ENCODE measurements at regions not wholly inside any gene's neighbourhood (a gene's known extent, or its start where the extent isn't known, plus 50 kb on each side); places are given as distances from the start of the nearest gene placed in this dataset.

DNA sequence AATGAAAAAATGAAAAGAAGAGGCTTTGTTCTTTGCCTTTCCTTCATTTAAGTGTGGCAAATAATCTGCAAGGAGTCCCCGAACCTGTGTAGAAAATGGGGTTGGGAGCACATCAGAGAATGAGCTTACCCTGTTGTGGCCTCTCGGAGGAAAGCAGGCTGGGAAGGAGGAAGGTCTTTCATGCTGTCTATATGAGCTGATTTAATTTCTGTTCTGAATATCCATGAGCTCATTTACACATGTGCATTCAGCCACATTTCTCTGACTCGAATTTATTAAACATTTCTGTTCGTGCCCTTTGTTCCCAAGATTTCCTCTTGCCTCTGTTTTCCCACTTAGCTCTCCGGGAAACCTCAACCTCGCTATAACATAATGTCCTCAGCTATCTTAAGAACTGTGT is 584.4 kb upstream of the CDH4 start (continued):
- TF ChIP-seq, protein P1, sequence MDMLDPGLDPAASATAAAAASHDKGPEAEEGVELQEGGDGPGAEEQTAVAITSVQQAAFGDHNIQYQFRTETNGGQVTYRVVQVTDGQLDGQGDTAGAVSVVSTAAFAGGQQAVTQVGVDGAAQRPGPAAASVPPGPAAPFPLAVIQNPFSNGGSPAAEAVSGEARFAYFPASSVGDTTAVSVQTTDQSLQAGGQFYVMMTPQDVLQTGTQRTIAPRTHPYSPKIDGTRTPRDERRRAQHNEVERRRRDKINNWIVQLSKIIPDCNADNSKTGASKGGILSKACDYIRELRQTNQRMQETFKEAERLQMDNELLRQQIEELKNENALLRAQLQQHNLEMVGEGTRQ (IDR thresholded peaks at IDR 0.05; ENCODE audit: borderline replicate concordance, low read depth, low read length), result no peak
- TF ChIP-seq GABPA (IDR thresholded peaks at IDR 0.05; ENCODE audit: low read depth) (no peak), PBX3 (IDR thresholded peaks at IDR 0.05) (no peak), RAD21 (IDR thresholded peaks at IDR 0.05; ENCODE audit: low read length) (no peak), REST (IDR thresholded peaks at IDR 0.05; ENCODE audit: low read depth, low read length) (no peak), YY1 (IDR thresholded peaks at IDR 0.05; ENCODE audit: low read depth) (no peak), RFX5 (IDR thresholded peaks at IDR 0.05; ENCODE audit: low read length) (no peak)

DNA sequence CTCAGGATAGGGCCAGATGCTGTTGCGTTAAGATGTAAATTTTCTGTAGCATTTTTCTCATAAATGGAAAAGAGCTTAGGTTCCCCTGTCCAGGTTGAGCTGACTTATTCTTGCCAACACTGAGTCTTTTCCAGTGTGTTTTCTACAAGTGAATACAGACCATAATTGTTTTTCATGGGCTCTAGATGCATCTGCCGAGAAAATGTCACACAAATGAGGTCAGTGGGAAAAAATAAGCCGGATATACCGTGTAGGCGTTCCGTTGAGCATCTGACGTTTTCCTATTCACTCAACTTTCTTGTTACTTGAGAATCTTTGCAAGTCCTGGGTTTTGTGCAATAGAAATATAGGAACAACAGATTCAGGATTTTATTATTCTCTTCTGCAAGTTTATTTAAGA is 582.9 kb upstream of the CDH4 start:
- Histone ChIP-seq H3K9me2 (no peaks in the 10 kb centered on the region), H3K36me3 (replicated peaks in 1 of 2; ENCODE audit: control insufficient read depth in 1 of 2, insufficient read depth in 2 of 2, low read length in 1 of 2) (no peaks in the 10 kb centered on the region), H2AFZ (ENCODE audit: low read depth) (no peak overlapping the region), H3K27ac (ENCODE audit: low read depth in 2 of 2, low read length in 1 of 2) (no peak overlapping the region), H3K27me3 (ENCODE audit: insufficient read depth) (no peaks in the 10 kb centered on the region), H3K9me3 (no peaks in the 10 kb centered on the region), H4K20me1 (ENCODE audit: insufficient read depth) (no peaks in the 10 kb centered on the region), H3K9ac (no peak overlapping the region), H3K4me3 (ENCODE audit: low read depth in 2 of 2, low read length in 1 of 2) (no peak overlapping the region), H3K4me1 (ENCODE audit: control insufficient read depth in 1 of 2, insufficient read depth in 2 of 2, low read depth in 1 of 2, low read length in 1 of 2) (no peaks in the 10 kb centered on the region), H3F3A (replicated peaks; ENCODE audit: insufficient read depth) (no peaks in the 10 kb centered on the region), H3K4me2 (no peak overlapping the region), H3K79me2 (ENCODE audit: insufficient read depth) (no peaks in the 10 kb centered on the region)
- DNase-seq, result no peak
- 33% methylated on average over 7 of the region's 7 CpGs for WGBS (ENCODE audit: low lambda C conversion rate)
- ChIA-PET CTCF (no interaction called here), POLR2A (no interaction called here)
- TF ChIP-seq RCOR1 (IDR thresholded peaks at IDR 0.05; ENCODE audit: low read length) (no peak), POLR2AphosphoS5 (IDR thresholded peaks at IDR 0.05; ENCODE audit: low read depth, low read length) (no peak), SIN3A (IDR thresholded peaks at IDR 0.05; ENCODE audit: borderline replicate concordance, low read depth, low read length) (no peak), PBX3 (IDR thresholded peaks at IDR 0.05) (no peak), CHD2 (IDR thresholded peaks at IDR 0.05; ENCODE audit: low read length, partially characterized antibody) (no peak), ZBTB33 (IDR thresholded peaks at IDR 0.05; ENCODE audit: borderline replicate concordance, low read depth) (no peak), TCF12 (IDR thresholded peaks at IDR 0.05) (no peak), FOXJ3 (CRISPR knock-in tag; IDR thresholded peaks at IDR 0.05) (no peak)

Measured in SK-N-SH (cell line).